GM19467 (cell line): ENCODE measurements at regions not wholly inside any gene's neighbourhood (a gene's known extent, or its start where the extent isn't known, plus 50 kb on each side); places are given as distances from the start of the nearest gene placed in this dataset.
"Not testable (repeated sequence)": the region's sequence is repeated elsewhere in the genome, so short reads cannot be mapped to it uniquely, and the experiment has no call there.

Experiments
- ATAC-seq: cut with Tn5 transposase; IDR thresholded peaks from one replicate; pipeline ENCODE4 v1.9.1; 2021; ENCODE audit warnings: mild to moderate bottlenecking, moderate library complexity; ENCODE audit not compliant: unreplicated experiment

DNA sequence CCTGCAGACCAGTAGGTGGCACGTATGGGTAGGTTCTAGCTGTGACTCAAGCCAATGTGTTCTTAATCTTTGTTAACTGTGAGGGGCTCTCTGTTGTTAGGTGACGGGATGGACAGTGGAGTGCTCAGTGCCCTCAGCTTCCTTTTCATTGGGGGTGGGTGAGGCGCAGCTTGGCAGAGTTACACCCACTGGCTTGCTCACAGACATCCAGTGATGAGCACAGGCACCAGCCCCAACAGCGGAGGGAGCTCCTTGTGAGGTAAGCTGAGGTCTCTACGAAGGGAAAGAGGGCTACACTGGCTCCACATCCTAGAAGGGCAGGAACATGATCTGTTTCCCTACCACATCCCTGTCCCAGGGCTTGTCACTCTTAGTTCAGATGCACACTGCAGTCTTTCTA lies 871.3 kb downstream of the LRRIQ3 start:
- ATAC-seq = no peak

DNA sequence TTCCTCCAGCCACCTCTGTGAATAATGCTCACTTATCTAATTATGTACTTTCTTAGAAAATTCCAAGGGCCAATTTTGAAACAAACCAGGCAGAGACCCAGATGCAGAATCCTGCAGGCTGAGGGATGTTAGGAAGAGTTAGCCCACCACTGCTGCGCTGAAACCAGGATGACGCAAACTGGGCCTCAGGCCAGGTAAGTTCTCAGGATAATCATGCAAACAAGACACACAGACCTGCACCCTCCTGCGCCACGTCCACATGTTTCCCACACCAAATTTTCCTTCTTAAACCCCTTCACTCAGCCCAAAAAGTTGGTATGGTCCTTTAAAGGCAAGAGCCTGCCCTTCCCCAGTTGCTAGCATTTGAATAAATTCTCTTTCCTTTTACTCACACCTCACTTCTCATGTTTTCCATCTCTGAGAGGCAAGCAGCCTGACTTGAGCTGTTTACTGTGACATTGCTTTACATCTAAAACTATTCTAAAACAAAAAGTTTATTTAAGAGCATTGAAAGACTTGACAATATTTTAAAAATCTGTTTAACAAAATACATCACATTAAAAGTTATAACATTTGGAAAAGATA lies 887.1 kb downstream of the LRRIQ3 start:
- no peak for ATAC-seq

DNA sequence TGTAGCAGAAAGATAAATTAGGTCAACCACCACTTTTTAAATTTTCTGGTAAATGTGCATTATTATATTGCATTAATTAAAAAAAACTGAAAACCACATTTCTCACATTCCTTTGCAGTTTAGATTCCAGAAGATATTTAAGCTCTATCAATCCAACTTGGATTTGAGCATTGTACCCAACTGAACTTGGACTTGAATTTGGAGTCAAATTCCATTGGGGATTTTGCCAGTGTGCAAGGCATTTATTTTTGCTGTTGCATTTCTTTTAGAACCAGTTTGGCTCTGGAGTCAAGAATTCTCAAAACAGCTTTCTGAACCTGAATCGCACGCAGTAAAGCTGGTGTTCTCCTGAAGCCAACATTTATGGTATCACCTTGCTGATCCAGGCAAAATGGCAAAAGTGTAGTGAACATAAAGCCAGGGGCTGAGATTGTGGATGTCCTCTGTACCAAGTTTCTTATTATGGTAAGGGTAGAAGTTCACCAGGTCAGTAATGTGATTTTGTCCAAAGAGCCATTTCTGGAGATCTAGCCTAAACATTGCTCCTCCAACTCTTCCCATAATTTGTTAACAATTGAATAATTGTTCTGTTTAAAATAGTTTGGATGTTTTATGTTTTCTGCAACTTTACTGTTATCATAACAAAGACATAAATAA lies 890.9 kb downstream of the LRRIQ3 start:
- ATAC-seq = no peak

DNA sequence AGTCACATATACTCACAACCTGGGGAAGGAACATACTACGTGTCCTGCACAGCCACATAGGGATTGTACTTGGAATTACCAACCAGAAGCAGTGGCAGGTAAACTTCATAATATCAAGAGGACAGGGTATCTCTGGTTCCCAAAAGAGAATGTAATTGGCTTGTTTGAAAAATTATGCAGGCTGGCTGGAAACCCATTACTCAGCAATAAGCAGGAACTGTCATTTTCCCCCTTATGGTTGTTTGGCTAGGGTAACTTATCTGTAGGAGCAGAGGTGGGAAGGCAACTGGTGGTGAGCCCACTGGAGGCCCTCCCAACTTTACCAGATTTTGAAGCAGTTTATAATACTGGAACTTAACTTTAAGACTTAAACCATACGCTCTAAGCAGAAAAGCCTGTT lies 924.1 kb downstream of the LRRIQ3 start:
- ATAC-seq = no peak

DNA sequence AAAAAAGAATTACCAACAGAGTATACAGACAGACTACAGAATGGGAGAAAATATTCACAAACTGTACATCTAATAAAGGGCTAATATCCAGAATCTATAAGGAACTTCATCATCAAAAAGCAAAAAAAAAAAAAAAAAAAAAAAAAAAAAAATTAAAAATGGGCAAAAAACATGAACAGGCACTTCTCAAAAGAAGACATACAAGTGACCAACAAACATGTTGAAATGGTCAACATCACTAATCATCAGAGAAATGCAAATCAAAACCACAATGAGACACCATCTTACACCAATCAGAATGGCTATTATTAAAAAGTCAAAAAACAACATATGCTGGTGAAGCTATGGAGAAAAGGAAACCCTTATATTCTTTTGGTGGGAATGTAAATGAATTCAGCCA lies 952.8 kb downstream of the LRRIQ3 start:
- ATAC-seq = not testable (repeated sequence)

DNA sequence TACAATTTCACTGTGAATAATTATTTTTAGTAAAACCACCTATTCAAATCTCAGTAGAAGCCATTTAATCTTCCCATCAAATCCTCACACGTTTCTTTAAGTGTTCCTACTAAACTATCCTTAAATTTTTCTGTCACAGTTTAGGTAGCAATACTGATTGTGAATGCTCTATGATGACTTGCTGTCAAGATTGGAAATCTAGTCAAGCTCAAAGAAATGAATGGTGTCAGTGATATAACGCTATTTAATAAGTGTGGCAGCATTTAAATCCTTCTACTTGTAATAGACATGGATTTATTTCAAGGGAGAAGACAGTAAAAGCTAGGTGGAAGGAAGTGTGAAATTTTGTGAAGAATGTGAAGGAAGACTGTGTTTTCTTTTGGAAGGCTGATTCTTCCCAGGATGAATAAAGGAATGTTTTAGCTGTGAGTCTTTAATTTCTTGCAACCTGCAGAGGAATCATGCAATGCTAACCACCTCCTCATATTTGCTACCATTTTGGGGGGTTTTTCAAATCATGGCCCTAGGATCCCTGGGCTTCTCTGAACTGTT lies 936.7 kb upstream of the NEGR1 start:
- ATAC-seq = no peak

DNA sequence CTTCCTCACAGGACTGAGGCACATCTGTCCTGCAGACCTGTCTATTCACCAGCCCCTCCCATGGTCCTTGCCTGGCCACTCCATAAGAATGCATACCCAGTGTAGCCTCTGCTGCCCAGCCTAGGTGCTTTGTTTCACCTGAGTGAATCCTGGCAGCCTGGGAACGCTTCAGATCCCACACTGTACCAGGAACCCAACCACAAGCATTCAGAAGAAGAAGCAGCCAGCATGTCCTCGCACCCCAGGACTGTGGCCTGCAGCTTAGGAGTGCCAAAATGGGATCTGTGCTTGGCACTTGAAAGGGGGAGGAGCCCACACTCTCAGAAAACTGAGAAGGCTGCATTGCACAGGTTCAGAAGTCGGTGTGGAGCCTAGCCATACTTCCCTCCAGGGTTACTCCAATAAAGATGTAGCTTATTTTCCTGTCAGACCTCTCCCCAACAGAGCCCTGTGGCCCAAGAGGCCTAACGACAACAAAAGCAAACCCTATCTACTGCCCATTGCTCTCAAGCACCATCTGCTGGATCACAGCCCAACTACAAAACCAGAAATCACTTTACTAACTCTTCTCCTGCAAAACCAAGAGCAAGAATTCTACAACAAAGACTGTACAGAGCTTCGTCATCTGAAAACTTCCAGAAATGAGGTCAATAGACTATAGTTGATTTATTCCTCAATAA lies 923.1 kb upstream of the NEGR1 start:
- no peak for ATAC-seq

DNA sequence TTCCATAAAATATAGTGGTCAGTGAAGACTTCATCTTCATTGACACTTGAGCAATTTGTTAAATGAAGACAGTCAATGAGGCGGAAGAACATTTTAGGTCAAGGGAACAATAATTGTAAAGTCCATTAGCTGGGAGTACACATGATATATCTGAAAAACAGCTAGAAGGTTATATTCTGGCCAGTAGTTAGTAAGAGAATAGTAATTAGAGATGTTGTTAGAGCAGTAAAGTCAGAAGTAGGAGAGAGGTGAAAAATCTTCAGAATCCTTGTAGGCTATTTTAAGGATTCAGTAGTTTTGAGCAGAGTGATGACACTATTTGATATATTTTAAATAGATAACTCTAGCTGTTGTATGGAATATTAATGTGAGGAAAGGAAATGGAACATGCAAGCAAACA lies 915.6 kb upstream of the NEGR1 start:
- no peak for ATAC-seq

DNA sequence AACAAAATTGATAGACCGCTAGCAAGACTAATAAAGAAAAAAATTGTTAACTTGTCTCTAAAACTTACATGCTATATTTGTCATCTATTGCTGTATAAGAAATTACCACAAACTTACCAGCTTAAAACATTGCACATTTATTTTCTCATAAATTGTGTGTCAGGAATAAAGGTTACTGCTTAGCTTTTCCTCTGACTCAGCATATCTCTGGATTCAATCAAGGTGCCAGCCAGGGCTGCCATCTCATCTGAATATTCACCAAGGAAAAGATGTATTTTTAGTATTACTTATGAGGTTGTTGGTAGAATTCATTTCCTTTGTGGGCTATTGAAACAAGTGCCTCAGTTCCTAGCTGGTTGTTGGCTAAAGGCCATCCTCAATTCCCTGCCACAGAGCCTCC lies 912.6 kb upstream of the NEGR1 start:
- ATAC-seq = no peak

DNA sequence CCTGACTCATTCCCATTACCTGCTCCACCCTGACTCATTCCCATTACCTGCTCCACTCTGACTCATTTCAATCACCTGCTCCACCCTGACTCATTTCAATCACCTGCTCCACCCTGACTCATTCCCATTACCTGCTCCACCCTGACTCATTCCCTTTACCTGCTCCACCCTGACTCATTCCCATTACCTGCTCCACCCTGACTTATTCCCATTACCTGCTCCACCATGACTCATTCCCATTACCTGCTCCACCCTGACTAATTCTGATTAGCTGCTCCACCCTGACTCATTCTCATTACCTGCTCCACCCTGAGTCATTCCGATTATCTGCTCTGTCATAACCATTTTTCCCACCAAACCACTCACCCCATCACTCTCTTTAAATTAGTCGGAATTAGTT lies 901.2 kb upstream of the NEGR1 start:
- ATAC-seq = not testable (repeated sequence)

DNA sequence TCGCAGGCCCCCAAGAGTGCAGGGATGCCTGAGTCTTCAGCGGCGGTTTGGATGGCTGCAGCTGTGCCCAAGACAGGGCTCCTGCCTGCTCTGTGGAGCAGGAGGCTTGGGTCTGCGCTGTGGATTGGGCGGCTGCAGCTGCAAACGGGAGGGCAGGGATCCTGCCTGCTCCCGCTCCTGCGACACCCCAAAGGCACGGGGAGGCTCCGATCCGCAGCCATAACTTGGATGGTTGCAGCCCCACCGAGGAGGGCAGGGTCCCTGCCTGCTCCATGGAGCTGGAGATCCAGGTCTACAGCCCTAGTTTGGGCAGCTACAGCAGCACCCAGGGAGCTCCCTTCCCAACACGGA lies 898.8 kb upstream of the NEGR1 start:
- ATAC-seq = no peak

DNA sequence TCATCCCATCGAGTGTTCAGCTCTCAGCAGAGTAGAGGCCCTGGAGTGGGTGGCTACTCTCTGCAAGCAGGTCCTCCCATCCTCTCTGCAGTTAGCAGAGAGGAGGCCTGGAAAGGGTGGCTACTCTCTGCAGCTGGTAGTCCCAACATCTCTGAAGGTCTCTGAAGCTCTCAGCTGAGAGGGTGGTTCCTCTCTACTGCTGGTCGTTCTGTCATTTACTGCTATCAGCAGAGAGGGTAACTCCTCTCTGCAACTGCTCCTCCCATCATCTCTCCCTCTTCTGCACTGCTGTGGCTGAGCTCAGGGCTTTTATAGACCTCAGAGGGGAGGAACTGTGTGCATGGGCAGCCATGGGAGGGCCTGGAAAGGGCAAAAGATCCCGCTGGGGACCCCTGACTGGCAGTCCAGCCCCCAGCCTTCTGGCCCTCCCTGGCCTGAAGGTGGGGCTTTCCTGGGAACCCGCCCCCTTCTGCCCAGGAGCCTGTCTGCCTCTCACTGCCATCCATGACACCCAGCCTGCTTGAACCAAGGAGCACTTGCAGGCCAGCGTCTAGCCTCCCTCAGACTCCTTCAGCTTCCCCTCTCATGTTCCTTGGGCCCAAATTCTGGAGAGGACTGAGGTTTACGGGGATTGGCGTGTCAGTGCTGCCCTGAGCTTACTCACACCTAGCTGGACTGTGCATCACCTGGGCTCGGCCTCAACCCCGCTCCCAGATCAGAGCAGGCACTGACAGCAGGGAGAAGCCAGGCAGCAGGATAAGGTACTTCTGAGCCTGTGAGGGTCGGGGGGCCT lies 898.3 kb upstream of the NEGR1 start:
- ATAC-seq = no peak

DNA sequence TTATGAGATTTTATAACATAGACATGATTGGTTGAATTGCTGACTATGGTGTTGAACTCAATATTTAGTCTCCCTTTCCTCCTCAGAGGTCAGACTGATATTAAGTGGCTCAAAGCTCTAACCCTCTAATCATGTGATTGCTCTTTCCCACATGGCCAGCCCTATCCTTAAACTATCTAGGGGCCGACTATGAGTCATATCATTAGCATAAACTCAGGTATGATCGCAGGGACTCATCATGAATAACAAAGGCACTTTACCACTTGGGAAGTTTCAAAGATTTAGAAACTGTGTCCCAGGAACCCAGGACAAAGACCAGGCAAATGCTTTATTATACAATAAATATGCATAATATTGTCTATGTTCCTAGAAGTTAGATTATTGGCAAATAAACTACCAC lies 894.6 kb upstream of the NEGR1 start:
- ATAC-seq = no peak

DNA sequence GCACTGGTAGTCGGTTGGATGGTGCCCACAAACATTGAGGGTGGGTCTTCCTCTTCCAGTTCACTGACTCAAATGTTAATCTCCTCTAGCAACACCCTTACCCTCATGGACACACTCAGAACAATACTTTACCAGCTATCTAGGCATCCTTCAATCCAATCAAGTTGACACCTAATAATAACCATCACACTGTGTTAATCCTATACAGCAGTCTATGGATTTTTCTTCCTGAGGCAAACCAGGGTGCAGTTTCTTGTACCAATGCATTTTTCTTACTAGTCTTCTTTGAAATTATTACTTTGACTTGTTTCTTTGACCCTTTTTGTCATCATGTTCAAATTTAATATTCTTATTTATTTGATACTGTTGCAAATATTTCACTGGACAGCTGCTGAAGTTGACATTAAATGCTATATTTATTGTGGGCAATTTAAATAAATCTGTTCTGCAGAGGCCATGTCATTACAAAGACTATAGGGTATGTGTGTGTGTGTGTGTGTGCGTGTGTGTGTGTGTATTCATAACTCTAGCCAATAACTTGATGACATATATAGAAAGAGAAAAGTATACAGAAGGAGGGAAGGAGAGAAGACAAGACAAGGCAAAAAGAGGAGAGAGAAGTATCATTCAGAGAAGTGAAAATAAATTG lies 884.8 kb upstream of the NEGR1 start:
- no peak for ATAC-seq

DNA sequence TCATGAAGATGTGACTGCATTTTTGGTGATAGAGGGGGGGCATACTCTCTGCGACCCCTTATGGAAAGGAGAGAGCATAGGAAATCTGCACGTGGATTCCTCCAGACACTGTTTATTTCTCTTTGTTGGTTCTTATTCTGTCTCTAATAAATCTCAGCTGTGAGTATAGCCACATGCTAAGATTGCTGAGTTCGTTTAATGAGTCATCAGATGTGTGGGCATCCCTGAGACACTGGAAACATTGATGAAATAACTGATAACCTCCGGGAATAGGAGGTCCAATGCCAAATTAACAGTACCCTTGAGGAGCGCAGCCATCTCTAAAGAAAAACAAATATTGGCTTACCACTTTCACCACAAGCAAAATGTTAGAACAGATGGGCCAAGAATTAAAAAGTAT lies 880.2 kb upstream of the NEGR1 start:
- ATAC-seq = no peak

DNA sequence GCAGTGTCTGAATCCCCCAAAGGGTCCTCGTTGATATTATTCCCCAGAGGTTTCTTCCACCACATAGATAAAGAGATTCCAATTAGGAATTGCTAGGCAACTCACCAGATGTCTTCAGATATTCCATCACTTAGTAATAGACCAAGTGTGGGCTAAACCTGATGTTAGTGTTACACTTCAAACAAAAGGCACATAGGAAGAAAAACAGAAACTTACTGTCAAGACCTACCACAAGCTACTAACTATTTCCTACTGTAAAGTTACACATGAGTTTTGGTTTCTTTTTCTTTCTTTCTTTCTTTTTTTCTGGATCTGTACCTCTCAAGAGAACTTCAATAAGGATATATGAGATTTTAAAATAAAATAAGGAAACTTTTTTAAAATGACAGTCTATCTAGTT lies 879.1 kb upstream of the NEGR1 start:
- no peak for ATAC-seq

DNA sequence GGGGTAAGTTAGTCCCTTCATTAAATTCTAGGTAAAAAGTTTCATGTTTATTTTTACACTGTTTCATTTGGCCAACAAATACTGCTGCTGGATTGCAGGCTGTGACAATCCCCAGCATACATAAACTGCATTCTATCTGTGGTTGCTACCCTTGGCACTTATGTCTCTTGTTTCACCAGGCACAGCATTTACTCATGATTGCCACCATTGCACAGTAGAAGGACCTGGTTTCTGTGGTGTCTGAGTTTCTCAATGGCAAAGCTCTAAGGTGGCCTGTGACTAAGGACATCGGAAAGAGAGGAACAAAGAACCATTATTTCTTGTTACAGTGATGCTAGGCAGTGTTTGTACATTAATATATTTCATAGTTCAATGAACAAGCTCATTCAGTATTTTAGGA lies 878.4 kb upstream of the NEGR1 start:
- no peak for ATAC-seq

DNA sequence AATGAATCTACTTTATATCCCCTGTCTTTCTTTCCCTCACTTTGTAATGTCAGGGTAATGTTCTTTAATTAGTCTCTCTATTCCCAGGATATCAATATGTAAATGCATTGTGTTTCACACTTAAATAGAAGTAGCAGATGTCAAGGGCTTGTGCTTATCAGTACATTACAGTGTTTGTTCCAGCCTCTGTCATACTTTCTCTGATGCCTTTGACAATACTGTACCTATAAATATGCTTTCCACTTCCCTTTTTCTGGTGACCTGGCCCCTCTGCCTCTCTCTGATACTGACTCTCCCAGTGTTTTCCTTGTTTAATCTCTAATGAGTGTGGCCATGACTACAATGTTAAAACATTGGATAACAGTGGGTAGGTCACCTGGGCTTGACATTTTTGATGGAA lies 862.0 kb upstream of the NEGR1 start:
- no peak for ATAC-seq

DNA sequence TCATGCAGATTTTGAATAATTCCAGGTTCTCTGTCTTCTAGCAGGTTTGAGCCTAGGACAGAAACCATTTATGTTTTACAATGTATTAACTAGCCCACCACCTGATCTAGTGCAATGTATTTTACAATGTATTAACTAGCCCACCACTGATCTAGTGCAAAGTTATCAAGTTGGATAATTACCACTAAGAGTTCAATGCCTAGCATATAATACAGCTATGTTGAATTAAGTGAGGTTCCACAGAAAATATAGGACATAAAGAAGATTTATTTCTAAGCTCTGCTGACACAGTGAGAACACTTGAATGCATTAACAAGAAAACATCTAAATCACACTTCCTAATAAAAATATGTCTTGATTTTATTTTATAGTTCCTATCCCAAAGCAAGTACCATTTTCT lies 854.6 kb upstream of the NEGR1 start:
- ATAC-seq = no peak

DNA sequence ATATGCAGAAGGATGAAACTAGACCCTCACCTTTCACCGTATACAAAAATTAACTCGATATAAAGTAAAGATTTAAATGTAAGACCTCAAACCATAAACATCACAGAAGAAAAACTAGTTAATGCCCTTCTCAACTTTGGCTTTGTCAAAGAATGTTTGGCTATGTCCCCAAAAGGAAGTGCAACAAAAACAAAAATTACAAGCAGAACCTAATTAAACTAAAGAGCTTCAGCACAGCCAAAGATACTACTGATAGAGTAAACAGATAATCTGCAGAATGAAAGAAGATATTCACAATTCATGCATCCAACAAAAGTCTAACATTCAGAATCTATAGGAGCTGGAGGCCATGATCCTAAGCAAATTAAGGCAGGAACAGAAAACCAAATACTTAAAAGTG lies 824.6 kb upstream of the NEGR1 start:
- no peak for ATAC-seq

DNA sequence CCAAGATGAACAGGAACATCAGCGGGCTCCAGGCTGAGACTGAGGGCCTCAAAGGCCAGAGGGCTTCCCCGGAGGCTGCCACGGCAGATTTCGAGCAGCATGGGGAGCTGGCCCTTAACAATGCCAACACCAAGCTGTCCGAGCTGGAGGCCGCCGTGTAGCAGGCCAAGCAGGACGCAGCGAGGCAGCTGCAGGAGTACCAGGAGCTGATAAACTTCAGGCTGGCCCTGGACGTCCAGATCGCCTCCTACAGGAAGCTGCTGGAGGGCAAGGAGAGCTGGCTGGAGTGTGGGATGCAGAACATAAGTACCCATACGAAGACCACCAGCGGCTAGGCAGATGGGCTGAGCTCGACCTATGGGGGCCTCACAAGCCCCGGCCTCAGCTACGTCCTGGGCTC lies 823.4 kb upstream of the NEGR1 start:
- ATAC-seq = no peak
